Liver (tissue), 7 donors: ENCODE measurements at regions not wholly inside any gene's neighbourhood (a gene's known extent, or its start where the extent isn't known, plus 50 kb on each side); places are given as distances from the start of the nearest gene placed in this dataset.

Experiments used
- DNase-seq: peaks from one replicate; pipeline ENCODE4 v3.0.0-alpha.2; 2017; ENCODE audit warnings: low spot score
- H3K27ac ChIP-seq, 2 donors: one replicate each; pipeline ENCODE4 v1.7.0; 2013; ENCODE audit warnings: inconsistent platforms in 2 of 2, low read length in 2 of 2, control low read depth in 1 of 2, low read depth in 1 of 2, mild to moderate bottlenecking in 1 of 2
- H3K27me3 ChIP-seq, 4 donors: one replicate each; pipeline versions ENCODE4 v1.6.1 to v1.7.0; 2013; ENCODE audit warnings: low read length in 3 of 4, inconsistent platforms in 1 of 4, mild to moderate bottlenecking in 1 of 4, moderate library complexity in 1 of 4; ENCODE audit not compliant: control insufficient read depth in 4 of 4, insufficient read depth in 4 of 4
- H3K36me3 ChIP-seq, 4 donors: one replicate each; pipeline versions ENCODE4 v1.6.1 to v1.7.0; 2013; ENCODE audit warnings: low read length in 3 of 4, mild to moderate bottlenecking in 3 of 4, low read depth in 1 of 4, moderate library complexity in 1 of 4; ENCODE audit not compliant: control insufficient read depth in 4 of 4, insufficient read depth in 3 of 4
- H3K4me1 ChIP-seq, 4 donors: one replicate each; pipeline versions ENCODE4 v1.6.1 to v1.7.0; 2013; ENCODE audit warnings: low read length in 3 of 4, mild to moderate bottlenecking in 3 of 4, moderate library complexity in 1 of 4; ENCODE audit not compliant: control insufficient read depth in 4 of 4, insufficient read depth in 4 of 4
- H3K4me3 ChIP-seq, 3 donors: one replicate each; pipeline versions ENCODE4 v1.6.1 to v1.7.0; 2013; ENCODE audit warnings: low read length in 3 of 3, control low read depth in 1 of 3, low read depth in 1 of 3, mild to moderate bottlenecking in 1 of 3
- H3K9ac ChIP-seq, 2 donors: one replicate each; pipeline ENCODE4 v1.7.0; 2013; ENCODE audit warnings: low read length in 2 of 2, mild to moderate bottlenecking in 2 of 2, moderate library complexity in 2 of 2, control low read depth in 1 of 2, low read depth in 1 of 2
- H3K9me3 ChIP-seq, 4 donors: one replicate each; pipeline versions ENCODE4 v1.6.1 to v1.7.0; 2013; ENCODE audit warnings: low read length in 3 of 4; ENCODE audit not compliant: control insufficient read depth in 4 of 4
- EGR1 ChIP-seq, 2 donors: IDR thresholded peaks; 2 replicates each; pipeline ENCODE4 v1.6.1; 2016 to 2018; ENCODE audit warnings: antibody characterized with exemption in 2 of 2, low read depth in 2 of 2
- FOXA1 ChIP-seq: IDR thresholded peaks from 2 replicates; pipeline ENCODE4 v1.6.1; 2016; ENCODE audit warnings: antibody characterized with exemption
- GABPA ChIP-seq, 2 donors: IDR thresholded peaks in 1 of 2; conservative IDR thresholded peaks in 1 of 2; 2 replicates each; pipeline ENCODE4 v1.6.1; 2016; ENCODE audit warnings: antibody characterized with exemption in 2 of 2, mild to moderate bottlenecking in 1 of 2, moderate library complexity in 1 of 2
- HNF4A ChIP-seq, 2 donors: conservative IDR thresholded peaks; 2 replicates each; pipeline ENCODE4 v1.6.1; 2016; ENCODE audit warnings: antibody characterized with exemption in 2 of 2, mild to moderate bottlenecking in 2 of 2
- JUND ChIP-seq, 2 donors: IDR thresholded peaks; 2 replicates each; pipeline ENCODE4 v1.6.1; 2016; ENCODE audit warnings: antibody characterized with exemption in 2 of 2
- NR2F2 ChIP-seq: IDR thresholded peaks from 2 replicates; pipeline ENCODE4 v1.6.1; 2016; ENCODE audit warnings: antibody characterized with exemption
- RAD21 ChIP-seq, 2 donors: IDR thresholded peaks; 2 replicates each; pipeline ENCODE4 v1.6.1; 2016; ENCODE audit warnings: antibody characterized with exemption in 2 of 2, mild to moderate bottlenecking in 2 of 2
- RXRA ChIP-seq, 2 donors: IDR thresholded peaks; 2 replicates each; pipeline ENCODE4 v1.6.1; 2017 to 2018; ENCODE audit warnings: antibody characterized with exemption in 2 of 2, mild to moderate bottlenecking in 1 of 2
- SP1 ChIP-seq: IDR thresholded peaks from 2 replicates; pipeline ENCODE4 v1.6.1; 2018; ENCODE audit warnings: antibody characterized with exemption, mild to moderate bottlenecking
- TAF1 ChIP-seq: conservative IDR thresholded peaks from 2 replicates; pipeline ENCODE4 v1.6.1; 2016; ENCODE audit warnings: antibody characterized with exemption, mild to moderate bottlenecking
- YY1 ChIP-seq: IDR thresholded peaks from 2 replicates; pipeline ENCODE4 v1.6.1; 2016; ENCODE audit warnings: antibody characterized with exemption, mild to moderate bottlenecking
- WGBS: extraction: QIAGEN DNeasy Blood & Tissue Kit; methylation state at CpG from one replicate; pipeline ENCODE4 v1.1.7; 2013; 5-methylcytosine and 5-hydroxymethylcytosine counted together
- TF ChIP-seq, protein P1 (sequence below): IDR thresholded peaks from 2 replicates; pipeline ENCODE4 v1.6.1; 2016; ENCODE audit warnings: antibody characterized with exemption
- TF ChIP-seq, protein P2 (sequence below): IDR thresholded peaks from 2 replicates; pipeline ENCODE4 v1.6.1; 2016; ENCODE audit warnings: antibody characterized with exemption
- donor health status: healthy.
- donor health status: healthy.
- donor health status: healthy.
- donor health status: healthy.

DNA sequence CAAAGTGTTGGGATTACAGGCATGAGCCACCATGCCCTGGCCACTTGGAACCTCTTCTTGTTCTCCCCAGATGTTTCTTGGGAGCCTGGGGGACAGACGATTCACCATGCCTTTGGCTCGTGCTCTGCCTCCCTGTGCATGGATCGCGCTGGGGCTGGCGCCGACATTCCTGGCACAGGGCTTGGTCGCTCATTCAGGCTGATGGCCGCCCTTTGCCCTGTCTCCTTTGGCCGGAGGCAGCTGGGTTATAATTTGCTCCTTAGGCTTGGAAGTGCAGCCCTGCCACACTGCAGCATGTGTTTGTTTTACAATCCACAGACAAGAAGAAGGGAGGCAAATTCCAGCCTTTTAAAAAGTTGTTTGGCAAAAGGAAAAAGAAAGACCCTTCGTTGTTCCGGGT, 115.3 kb downstream of the AASDH start:
- Histone ChIP-seq H3K9ac (no peak overlapping the region), H3K27me3 (peaks cover 0 to 6% (median 0%) of the 10 kb centered on the region in 4 donors), H3K4me1 (no peaks in the 10 kb centered on the region), H3K36me3 (no peaks in the 10 kb centered on the region), H3K27ac (no peak overlapping the region), H3K4me3 (no peak overlapping the region), H3K9me3 (no peaks in the 10 kb centered on the region)
- TF ChIP-seq RXRA (IDR thresholded peaks at IDR 0.05) (no peak), TAF1 (no peak), EGR1 (IDR thresholded peaks at IDR 0.05; ENCODE audit: low read depth in 2 of 2) (no peak)
- TF ChIP-seq, protein P1, sequence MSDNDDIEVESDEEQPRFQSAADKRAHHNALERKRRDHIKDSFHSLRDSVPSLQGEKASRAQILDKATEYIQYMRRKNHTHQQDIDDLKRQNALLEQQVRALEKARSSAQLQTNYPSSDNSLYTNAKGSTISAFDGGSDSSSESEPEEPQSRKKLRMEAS, result no peak
- TF ChIP-seq, protein P2, sequence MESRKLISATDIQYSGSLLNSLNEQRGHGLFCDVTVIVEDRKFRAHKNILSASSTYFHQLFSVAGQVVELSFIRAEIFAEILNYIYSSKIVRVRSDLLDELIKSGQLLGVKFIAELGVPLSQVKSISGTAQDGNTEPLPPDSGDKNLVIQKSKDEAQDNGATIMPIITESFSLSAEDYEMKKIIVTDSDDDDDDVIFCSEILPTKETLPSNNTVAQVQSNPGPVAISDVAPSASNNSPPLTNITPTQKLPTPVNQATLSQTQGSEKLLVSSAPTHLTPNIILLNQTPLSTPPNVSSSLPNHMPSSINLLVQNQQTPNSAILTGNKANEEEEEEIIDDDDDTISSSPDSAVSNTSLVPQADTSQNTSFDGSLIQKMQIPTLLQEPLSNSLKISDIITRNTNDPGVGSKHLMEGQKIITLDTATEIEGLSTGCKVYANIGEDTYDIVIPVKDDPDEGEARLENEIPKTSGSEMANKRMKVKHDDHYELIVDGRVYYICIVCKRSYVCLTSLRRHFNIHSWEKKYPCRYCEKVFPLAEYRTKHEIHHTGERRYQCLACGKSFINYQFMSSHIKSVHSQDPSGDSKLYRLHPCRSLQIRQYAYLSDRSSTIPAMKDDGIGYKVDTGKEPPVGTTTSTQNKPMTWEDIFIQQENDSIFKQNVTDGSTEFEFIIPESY, result no peak
- WGBS, result 65% methylated on average over 11 of the region's 11 CpGs
- DNase-seq, result no peak

DNA sequence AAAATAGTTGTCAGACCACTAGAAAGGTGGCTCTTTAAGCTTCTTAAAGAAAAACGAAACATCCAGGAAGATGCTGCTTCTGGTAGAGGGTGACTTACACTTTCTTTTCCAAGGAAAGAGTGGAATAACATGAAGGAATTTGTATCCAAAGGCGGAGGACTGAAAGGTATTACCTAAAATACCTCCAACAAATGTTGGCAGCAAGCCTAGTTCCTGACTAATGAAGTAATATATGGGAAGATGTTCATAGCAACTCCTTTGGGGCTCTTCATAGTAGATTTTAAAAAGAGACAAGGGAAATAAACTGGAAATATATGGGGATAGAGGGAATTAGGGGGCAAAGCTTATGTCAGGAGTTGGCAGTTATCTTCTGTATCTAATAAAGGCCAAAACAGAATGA, 116.2 kb downstream of the AASDH start:
- H3K27me3 ChIP-seq, result peaks cover 0 to 2% (median 0%) of the 10 kb centered on the region in 4 donors
- no peak overlapping the region for H3K4me3 ChIP-seq
- H3K27ac ChIP-seq, result no peak overlapping the region
- no peak overlapping the region for H3K9ac ChIP-seq
- no peaks in the 10 kb centered on the region for H3K36me3 ChIP-seq
- no peaks in the 10 kb centered on the region for H3K4me1 ChIP-seq
- no peaks in the 10 kb centered on the region for H3K9me3 ChIP-seq
- WGBS, result 92% methylated on average over 2 of the region's 2 CpGs
- TF ChIP-seq RAD21 (IDR thresholded peaks at IDR 0.05) (no peak), YY1 (no peak), SP1 (no peak), EGR1 (IDR thresholded peaks at IDR 0.05; ENCODE audit: low read depth in 2 of 2) (no peak), FOXA1 (no peak)
- DNase-seq, result no peak

DNA sequence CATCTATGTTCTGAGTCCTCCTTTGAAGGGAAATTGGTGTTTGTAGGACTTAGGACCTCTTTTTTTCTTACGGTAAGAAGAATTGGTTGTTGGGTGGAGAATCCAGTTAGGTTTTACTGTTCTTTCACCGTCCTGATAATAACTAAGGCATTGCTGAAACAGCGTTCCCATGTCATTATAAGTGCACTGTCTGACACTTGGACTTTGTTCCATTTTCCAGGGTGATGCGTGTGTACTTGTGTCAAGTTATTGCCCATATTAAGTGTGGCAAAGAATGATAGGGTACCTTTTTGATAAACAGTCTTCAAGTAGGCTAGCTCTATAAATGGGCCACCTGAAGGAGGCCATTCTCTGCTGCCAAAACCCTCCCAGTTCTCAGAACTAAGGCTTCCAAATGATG, 119.7 kb downstream of the AASDH start:
- no peak overlapping the region for H3K4me3 ChIP-seq
- no peak for DNase-seq
- TF ChIP-seq RXRA (IDR thresholded peaks at IDR 0.05) (no peak), GABPA (IDR thresholded peaks at IDR 0.05 in 1 of 2, conservative IDR thresholded peaks at IDR 0.05 in 1 of 2) (no peak), RAD21 (IDR thresholded peaks at IDR 0.05) (no peak), HNF4A (conservative IDR thresholded peaks at IDR 0.05) (no peak), TAF1 (no peak), SP1 (no peak), NR2F2 (no peak), JUND (IDR thresholded peaks at IDR 0.05) (no peak)
- TF ChIP-seq, protein P2, result no peak
- TF ChIP-seq, protein P1, result no peak
- 70% methylated on average over 4 of the region's 4 CpGs for WGBS
- no peaks in the 10 kb centered on the region for H3K27me3 ChIP-seq
- H3K27ac ChIP-seq, result no peak overlapping the region
- H3K9ac ChIP-seq, result no peak overlapping the region
- no peaks in the 10 kb centered on the region for H3K4me1 ChIP-seq
- H3K9me3 ChIP-seq, result no peaks in the 10 kb centered on the region
- no peaks in the 10 kb centered on the region for H3K36me3 ChIP-seq
